Liver (tissue), 8 donors: ENCODE measurements at regions not wholly inside any gene's neighbourhood (a gene's known extent, or its start where the extent isn't known, plus 50 kb on each side); places are given as distances from the start of the nearest gene placed in this dataset.
"Not testable (repeated sequence)": the region's sequence is repeated elsewhere in the genome, so short reads cannot be mapped to it uniquely, and the experiment has no call there.

ENCODE experiments used
- DNase-seq: peaks from one replicate; pipeline ENCODE4 v3.0.0-alpha.2; 2017; ENCODE audit warnings: low spot score
- H3K27ac ChIP-seq, 2 donors: one replicate each; pipeline ENCODE4 v1.7.0; 2013; ENCODE audit warnings: inconsistent platforms in 2 of 2, low read length in 2 of 2, control low read depth in 1 of 2, low read depth in 1 of 2, mild to moderate bottlenecking in 1 of 2
- H3K27me3 ChIP-seq, 4 donors: one replicate each; pipeline versions ENCODE4 v1.6.1 to v1.7.0; 2013; ENCODE audit warnings: low read length in 3 of 4, inconsistent platforms in 1 of 4, mild to moderate bottlenecking in 1 of 4, moderate library complexity in 1 of 4; ENCODE audit not compliant: control insufficient read depth in 4 of 4, insufficient read depth in 4 of 4
- H3K36me3 ChIP-seq, 4 donors: one replicate each; pipeline versions ENCODE4 v1.6.1 to v1.7.0; 2013; ENCODE audit warnings: low read length in 3 of 4, mild to moderate bottlenecking in 3 of 4, low read depth in 1 of 4, moderate library complexity in 1 of 4; ENCODE audit not compliant: control insufficient read depth in 4 of 4, insufficient read depth in 3 of 4
- H3K4me1 ChIP-seq, 4 donors: one replicate each; pipeline versions ENCODE4 v1.6.1 to v1.7.0; 2013; ENCODE audit warnings: low read length in 3 of 4, mild to moderate bottlenecking in 3 of 4, moderate library complexity in 1 of 4; ENCODE audit not compliant: control insufficient read depth in 4 of 4, insufficient read depth in 4 of 4
- H3K4me3 ChIP-seq, 3 donors: one replicate each; pipeline versions ENCODE4 v1.6.1 to v1.7.0; 2013; ENCODE audit warnings: low read length in 3 of 3, control low read depth in 1 of 3, low read depth in 1 of 3, mild to moderate bottlenecking in 1 of 3
- H3K9ac ChIP-seq, 2 donors: one replicate each; pipeline ENCODE4 v1.7.0; 2013; ENCODE audit warnings: low read length in 2 of 2, mild to moderate bottlenecking in 2 of 2, moderate library complexity in 2 of 2, control low read depth in 1 of 2, low read depth in 1 of 2
- H3K9me3 ChIP-seq, 4 donors: one replicate each; pipeline versions ENCODE4 v1.6.1 to v1.7.0; 2013; ENCODE audit warnings: low read length in 3 of 4; ENCODE audit not compliant: control insufficient read depth in 4 of 4
- FOXA1 ChIP-seq: IDR thresholded peaks from 2 replicates; pipeline ENCODE4 v1.6.1; 2016; ENCODE audit warnings: antibody characterized with exemption
- FOXA2 ChIP-seq: IDR thresholded peaks from 2 replicates; pipeline ENCODE4 v1.6.1; 2016; ENCODE audit warnings: antibody characterized with exemption
- HNF4A ChIP-seq, 2 donors: conservative IDR thresholded peaks; 2 replicates each; pipeline ENCODE4 v1.6.1; 2016; ENCODE audit warnings: antibody characterized with exemption in 2 of 2, mild to moderate bottlenecking in 2 of 2
- HNF4G ChIP-seq: IDR thresholded peaks from 2 replicates; pipeline ENCODE4 v1.6.1; 2016; ENCODE audit warnings: antibody characterized with exemption
- JUND ChIP-seq, 2 donors: IDR thresholded peaks; 2 replicates each; pipeline ENCODE4 v1.6.1; 2016; ENCODE audit warnings: antibody characterized with exemption in 2 of 2
- NR2F2 ChIP-seq: IDR thresholded peaks from 2 replicates; pipeline ENCODE4 v1.6.1; 2016; ENCODE audit warnings: antibody characterized with exemption
- RAD21 ChIP-seq, 2 donors: IDR thresholded peaks; 2 replicates each; pipeline ENCODE4 v1.6.1; 2016; ENCODE audit warnings: antibody characterized with exemption in 2 of 2, mild to moderate bottlenecking in 2 of 2
- SP1 ChIP-seq: IDR thresholded peaks from 2 replicates; pipeline ENCODE4 v1.6.1; 2018; ENCODE audit warnings: antibody characterized with exemption, mild to moderate bottlenecking
- TAF1 ChIP-seq: conservative IDR thresholded peaks from 2 replicates; pipeline ENCODE4 v1.6.1; 2016; ENCODE audit warnings: antibody characterized with exemption, mild to moderate bottlenecking
- YY1 ChIP-seq: IDR thresholded peaks from 2 replicates; pipeline ENCODE4 v1.6.1; 2016; ENCODE audit warnings: antibody characterized with exemption, mild to moderate bottlenecking
- WGBS: extraction: QIAGEN DNeasy Blood & Tissue Kit; methylation state at CpG from one replicate; pipeline ENCODE4 v1.1.7; 2013; 5-methylcytosine and 5-hydroxymethylcytosine counted together
- TF ChIP-seq, protein P1 (sequence below): IDR thresholded peaks from 2 replicates; pipeline ENCODE4 v1.6.1; 2016; ENCODE audit warnings: antibody characterized with exemption
- TF ChIP-seq, protein P2 (sequence below): IDR thresholded peaks from 2 replicates; pipeline ENCODE4 v1.6.1; 2016; ENCODE audit warnings: antibody characterized with exemption
- TF ChIP-seq, protein P3 (sequence below): IDR thresholded peaks from 2 replicates; pipeline ENCODE4 v1.6.1; 2016; ENCODE audit warnings: antibody characterized with exemption
- TF ChIP-seq, protein P4 (sequence below): fragments of 150-350 bp; IDR thresholded peaks from 2 replicates; pipeline ENCODE4 v1.5.1; 2017; ENCODE audit warnings: improper control_type of control experiment, low read depth, low read length; ENCODE audit not compliant: missing input control
- donor health status: healthy.
- donor health status: healthy.
- donor health status: healthy.
- donor health status: healthy.
- donor health status: healthy.

DNA sequence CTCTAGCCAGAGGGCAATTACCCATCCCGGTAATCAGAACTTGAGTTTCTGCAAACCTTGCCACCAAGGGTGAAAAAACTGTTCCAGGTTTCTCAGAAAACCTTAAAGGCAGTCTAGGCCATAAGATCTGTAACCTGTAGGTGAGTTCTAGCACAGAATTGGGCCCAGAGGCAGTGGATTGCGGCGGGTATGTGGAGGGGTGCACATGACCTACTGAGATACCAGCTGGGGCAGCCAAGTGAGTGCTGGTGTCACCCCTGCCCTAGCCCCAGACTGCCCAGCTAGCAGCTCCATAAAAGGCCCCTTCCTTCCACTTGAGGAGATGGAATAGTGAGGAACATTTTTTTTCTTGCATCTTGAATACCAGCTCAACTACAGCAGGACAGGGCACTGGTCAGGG is 176.7 kb downstream of the SMARCA1 start:
- no peaks in the 10 kb centered on the region for H3K9me3 ChIP-seq
- H3K9ac ChIP-seq, result no peak overlapping the region
- H3K27me3 ChIP-seq, result no peaks in the 10 kb centered on the region
- TF ChIP-seq FOXA2 (no peak), YY1 (no peak), NR2F2 (no peak)
- TF ChIP-seq, protein P1, sequence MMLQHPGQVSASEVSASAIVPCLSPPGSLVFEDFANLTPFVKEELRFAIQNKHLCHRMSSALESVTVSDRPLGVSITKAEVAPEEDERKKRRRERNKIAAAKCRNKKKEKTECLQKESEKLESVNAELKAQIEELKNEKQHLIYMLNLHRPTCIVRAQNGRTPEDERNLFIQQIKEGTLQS, result no peak
- no peaks in the 10 kb centered on the region for H3K4me1 ChIP-seq
- no peak for DNase-seq
- no peak overlapping the region for H3K4me3 ChIP-seq
- no peak overlapping the region for H3K27ac ChIP-seq
- 65% methylated on average over 3 of the region's 3 CpGs for WGBS
- no peaks in the 10 kb centered on the region for H3K36me3 ChIP-seq

DNA sequence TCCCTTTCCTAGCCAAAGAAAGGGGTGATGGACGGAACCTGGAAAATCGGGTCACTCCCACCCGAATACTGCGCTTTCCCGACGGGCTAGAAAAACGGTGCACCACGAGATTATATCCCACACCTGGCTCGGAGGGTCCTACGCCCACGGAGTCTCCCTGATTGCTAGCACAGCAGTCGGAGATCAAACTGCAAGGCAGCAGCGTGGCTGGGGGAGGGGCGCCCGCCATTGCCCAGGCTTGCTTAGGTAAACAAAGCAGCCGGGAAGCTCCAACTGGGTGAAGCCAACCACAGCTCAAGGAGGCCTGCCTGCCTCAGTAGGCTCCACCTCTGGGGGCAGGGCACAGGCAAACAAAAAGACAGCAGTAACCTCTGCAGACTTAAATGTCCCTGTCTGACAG is 186.0 kb downstream of the SMARCA1 start:
- not testable (repeated sequence) for H3K4me3 ChIP-seq, H3K27me3 ChIP-seq, H3K36me3 ChIP-seq, H3K9ac ChIP-seq, H3K4me1 ChIP-seq, DNase-seq, H3K9me3 ChIP-seq, H3K27ac ChIP-seq
- WGBS, result 69% methylated on average over 16 of the region's 16 CpGs

DNA sequence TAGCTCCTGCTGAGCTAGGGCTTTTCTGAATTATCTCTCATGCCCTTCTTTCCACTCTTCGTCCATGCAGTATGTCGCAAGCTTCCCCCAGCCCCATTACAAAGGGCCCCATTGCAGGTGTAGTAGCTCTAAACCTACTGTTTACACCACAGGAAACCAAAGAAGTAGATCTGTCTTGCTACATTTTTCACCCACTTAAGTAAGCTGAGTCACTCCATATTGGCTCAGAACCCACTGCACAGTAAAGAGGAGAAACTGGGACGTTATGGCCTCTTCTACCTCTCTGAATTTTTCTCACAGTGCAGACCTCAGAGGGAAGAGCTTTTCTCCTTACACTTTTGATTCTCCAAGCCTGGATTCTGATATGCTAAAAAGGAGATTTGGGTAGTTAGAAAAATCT is 200.2 kb downstream of the SMARCA1 start:
- H3K4me1 ChIP-seq, result no peaks in the 10 kb centered on the region
- DNase-seq, result no peak
- no peak overlapping the region for H3K9ac ChIP-seq
- H3K36me3 ChIP-seq, result no peaks in the 10 kb centered on the region
- 75% methylated on average over 3 of the region's 3 CpGs for WGBS
- TF ChIP-seq HNF4A (conservative IDR thresholded peaks at IDR 0.05) (no peak), TAF1 (no peak), FOXA2 (no peak), NR2F2 (no peak), FOXA1 (no peak), HNF4G (no peak), SP1 (no peak), RAD21 (IDR thresholded peaks at IDR 0.05) (no peak), YY1 (no peak)
- TF ChIP-seq, protein P2, sequence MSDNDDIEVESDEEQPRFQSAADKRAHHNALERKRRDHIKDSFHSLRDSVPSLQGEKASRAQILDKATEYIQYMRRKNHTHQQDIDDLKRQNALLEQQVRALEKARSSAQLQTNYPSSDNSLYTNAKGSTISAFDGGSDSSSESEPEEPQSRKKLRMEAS, result no peak
- TF ChIP-seq, protein P3, sequence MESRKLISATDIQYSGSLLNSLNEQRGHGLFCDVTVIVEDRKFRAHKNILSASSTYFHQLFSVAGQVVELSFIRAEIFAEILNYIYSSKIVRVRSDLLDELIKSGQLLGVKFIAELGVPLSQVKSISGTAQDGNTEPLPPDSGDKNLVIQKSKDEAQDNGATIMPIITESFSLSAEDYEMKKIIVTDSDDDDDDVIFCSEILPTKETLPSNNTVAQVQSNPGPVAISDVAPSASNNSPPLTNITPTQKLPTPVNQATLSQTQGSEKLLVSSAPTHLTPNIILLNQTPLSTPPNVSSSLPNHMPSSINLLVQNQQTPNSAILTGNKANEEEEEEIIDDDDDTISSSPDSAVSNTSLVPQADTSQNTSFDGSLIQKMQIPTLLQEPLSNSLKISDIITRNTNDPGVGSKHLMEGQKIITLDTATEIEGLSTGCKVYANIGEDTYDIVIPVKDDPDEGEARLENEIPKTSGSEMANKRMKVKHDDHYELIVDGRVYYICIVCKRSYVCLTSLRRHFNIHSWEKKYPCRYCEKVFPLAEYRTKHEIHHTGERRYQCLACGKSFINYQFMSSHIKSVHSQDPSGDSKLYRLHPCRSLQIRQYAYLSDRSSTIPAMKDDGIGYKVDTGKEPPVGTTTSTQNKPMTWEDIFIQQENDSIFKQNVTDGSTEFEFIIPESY, result no peak
- TF ChIP-seq, protein P1, result no peak
- H3K9me3 ChIP-seq, result no peaks in the 10 kb centered on the region
- H3K27ac ChIP-seq, result no peak overlapping the region
- no peak overlapping the region for H3K4me3 ChIP-seq
- no peaks in the 10 kb centered on the region for H3K27me3 ChIP-seq

DNA sequence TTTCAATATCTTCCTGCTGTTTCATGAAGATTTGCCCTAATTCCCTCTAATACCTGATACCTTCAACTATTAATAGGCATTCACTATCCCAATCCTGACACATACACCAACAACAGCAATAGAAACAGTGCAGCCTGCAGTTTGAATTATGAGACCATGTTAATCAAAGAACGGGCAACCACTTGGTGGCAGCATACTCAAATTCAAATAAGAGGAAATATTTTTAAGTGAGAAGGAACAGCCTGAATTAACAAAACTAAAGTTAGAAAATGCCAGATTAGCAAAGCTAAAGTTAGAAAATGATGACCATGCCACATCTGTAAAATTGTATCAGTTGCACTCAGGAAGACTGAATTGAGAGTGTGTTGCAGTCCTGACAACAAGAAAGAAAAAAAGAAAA is 204.9 kb downstream of the SMARCA1 start:
- DNase-seq, result no peak
- no peak overlapping the region for H3K4me3 ChIP-seq
- no peaks in the 10 kb centered on the region for H3K36me3 ChIP-seq
- TF ChIP-seq RAD21 (IDR thresholded peaks at IDR 0.05) (peak in 1 of 2 donors; percentile 63), JUND (IDR thresholded peaks at IDR 0.05) (no peak), HNF4G (no peak), HNF4A (conservative IDR thresholded peaks at IDR 0.05) (no peak)
- TF ChIP-seq, protein P2, result no peak
- TF ChIP-seq, protein P3, result no peak
- TF ChIP-seq, protein P4, sequence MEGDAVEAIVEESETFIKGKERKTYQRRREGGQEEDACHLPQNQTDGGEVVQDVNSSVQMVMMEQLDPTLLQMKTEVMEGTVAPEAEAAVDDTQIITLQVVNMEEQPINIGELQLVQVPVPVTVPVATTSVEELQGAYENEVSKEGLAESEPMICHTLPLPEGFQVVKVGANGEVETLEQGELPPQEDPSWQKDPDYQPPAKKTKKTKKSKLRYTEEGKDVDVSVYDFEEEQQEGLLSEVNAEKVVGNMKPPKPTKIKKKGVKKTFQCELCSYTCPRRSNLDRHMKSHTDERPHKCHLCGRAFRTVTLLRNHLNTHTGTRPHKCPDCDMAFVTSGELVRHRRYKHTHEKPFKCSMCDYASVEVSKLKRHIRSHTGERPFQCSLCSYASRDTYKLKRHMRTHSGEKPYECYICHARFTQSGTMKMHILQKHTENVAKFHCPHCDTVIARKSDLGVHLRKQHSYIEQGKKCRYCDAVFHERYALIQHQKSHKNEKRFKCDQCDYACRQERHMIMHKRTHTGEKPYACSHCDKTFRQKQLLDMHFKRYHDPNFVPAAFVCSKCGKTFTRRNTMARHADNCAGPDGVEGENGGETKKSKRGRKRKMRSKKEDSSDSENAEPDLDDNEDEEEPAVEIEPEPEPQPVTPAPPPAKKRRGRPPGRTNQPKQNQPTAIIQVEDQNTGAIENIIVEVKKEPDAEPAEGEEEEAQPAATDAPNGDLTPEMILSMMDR, result peak; percentile 27
- H3K4me1 ChIP-seq, result no peaks in the 10 kb centered on the region
- H3K9me3 ChIP-seq, result no peaks in the 10 kb centered on the region
- no peak overlapping the region for H3K27ac ChIP-seq
- 65% methylated on average over 1 of the region's 1 CpG for WGBS
- H3K9ac ChIP-seq, result no peak overlapping the region
- H3K27me3 ChIP-seq, result peaks cover 0 to 2% (median 0%) of the 10 kb centered on the region in 4 donors
